Neural crest cell (in vitro differentiated cells): ENCODE measurements at regions not wholly inside any gene's neighbourhood (a gene's known extent, or its start where the extent isn't known, plus 50 kb on each side); places are given as distances from the start of the nearest gene placed in this dataset.

Source experiments
- DNase-seq: peaks from one replicate; pipeline ENCODE4 v3.0.0; 2021; ENCODE audit warnings: low read depth, mixed read lengths, low spot score
- H3K27ac Mint-ChIP-seq: one replicate; pipeline ENCODE4 v1.8.0; 2021; ENCODE audit warnings: mild to moderate bottlenecking, mixed read lengths; ENCODE audit not compliant: unreplicated experiment
- H3K27me3 Mint-ChIP-seq: 2 replicates; pipeline ENCODE4 v1.8.0; 2021; ENCODE audit warnings: low read depth, mild to moderate bottlenecking, mixed read lengths
- H3K36me3 Mint-ChIP-seq: 2 replicates; pipeline ENCODE4 v1.8.0; 2021; ENCODE audit warnings: low read depth, mild to moderate bottlenecking, mixed read lengths
- H3K4me1 Mint-ChIP-seq: 2 replicates; pipeline ENCODE4 v1.8.0; 2021; ENCODE audit warnings: mixed read lengths
- H3K4me3 Mint-ChIP-seq: one replicate; pipeline ENCODE4 v1.8.0; 2021; ENCODE audit warnings: mild to moderate bottlenecking, mixed read lengths
- H3K9me3 Mint-ChIP-seq: 2 replicates; pipeline ENCODE4 v1.8.0; 2021; ENCODE audit warnings: mixed read lengths
- CTCF ChIP-seq: fragments of 200-600 bp; sonication (generic); conservative IDR thresholded peaks from 2 replicates; pipeline ENCODE4 v1.5.0; 2021; ENCODE audit warnings: antibody characterized with exemption, mild to moderate bottlenecking

GRCh38 chr3:80238152-80238551 is 470.4 kb upstream of the ROBO1 start:
- Mint-ChIP-seq H3K36me3 (no peaks in the 10 kb centered on the region), H3K9me3 (no peaks in the 10 kb centered on the region), H3K27me3 (peaks cover 3% of the 10 kb centered on the region), H3K4me1 (peaks cover 1% of the 10 kb centered on the region), H3K27ac (no peak overlapping the region), H3K4me3 (no peak overlapping the region)
- no peak for DNase-seq
- no peak for TF ChIP-seq CTCF

GRCh38 chr3:80234706-80235105 is 466.9 kb upstream of the ROBO1 start:
- DNase-seq, result no peak
- peaks cover 3% of the 10 kb centered on the region for H3K27me3 Mint-ChIP-seq
- TF ChIP-seq CTCF, result no peak
- H3K9me3 Mint-ChIP-seq, result no peaks in the 10 kb centered on the region
- H3K4me1 Mint-ChIP-seq, result peaks cover 8% of the 10 kb centered on the region
- no peak overlapping the region for H3K27ac Mint-ChIP-seq
- no peak overlapping the region for H3K4me3 Mint-ChIP-seq
- H3K36me3 Mint-ChIP-seq, result no peaks in the 10 kb centered on the region

- Mint-ChIP-seq H3K36me3 (peaks cover 4% of the 10 kb centered on the region), H3K4me1 (peaks cover 8% of the 10 kb centered on the region), H3K4me3 (no peak overlapping the region), H3K27me3 (peaks cover 3% of the 10 kb centered on the region), H3K27ac (no peak overlapping the region), H3K9me3 (peaks cover 6% of the 10 kb centered on the region)
- DNase-seq, result no peak
- TF ChIP-seq CTCF, result no peak
Observed at GRCh38 chr3:80233576-80233975, 465.8 kb upstream of the ROBO1 start.

- Mint-ChIP-seq H3K4me3 (no peak overlapping the region), H3K9me3 (peaks cover 6% of the 10 kb centered on the region), H3K27ac (no peak overlapping the region), H3K4me1 (peaks cover 8% of the 10 kb centered on the region), H3K36me3 (peaks cover 4% of the 10 kb centered on the region), H3K27me3 (peaks cover 3% of the 10 kb centered on the region)
- DNase-seq, result no peak
- TF ChIP-seq CTCF, result no peak
Observed at GRCh38 chr3:80232760-80233159, 465.0 kb upstream of the ROBO1 start.

DNA sequence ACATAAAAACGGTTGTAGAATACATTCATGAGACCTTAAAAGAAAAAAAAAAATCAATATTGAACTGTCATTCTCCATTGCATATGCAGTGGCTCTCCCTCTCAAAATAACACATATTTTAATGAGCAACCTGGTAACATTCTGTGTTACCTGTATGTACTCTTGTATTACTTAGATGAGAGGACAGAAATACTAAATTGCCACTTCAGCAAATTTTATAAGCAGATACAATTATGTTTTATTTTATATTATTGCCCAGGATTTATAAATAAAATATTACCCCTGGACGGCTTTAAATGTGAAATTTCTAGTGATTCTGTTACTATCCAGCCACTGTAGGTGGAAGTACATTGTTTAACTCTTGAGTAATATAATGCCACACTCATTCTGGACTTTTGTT is 463.2 kb upstream of the ROBO1 start:
- H3K4me1 Mint-ChIP-seq, result peaks cover 8% of the 10 kb centered on the region
- no peak overlapping the region for H3K27ac Mint-ChIP-seq
- peaks cover 6% of the 10 kb centered on the region for H3K9me3 Mint-ChIP-seq
- no peak for DNase-seq
- H3K36me3 Mint-ChIP-seq, result peaks cover 4% of the 10 kb centered on the region
- H3K4me3 Mint-ChIP-seq, result no peak overlapping the region
- peaks cover 1% of the 10 kb centered on the region for H3K27me3 Mint-ChIP-seq
- no peak for TF ChIP-seq CTCF

- TF ChIP-seq CTCF, result no peak
- Mint-ChIP-seq H3K27ac (no peak overlapping the region), H3K4me3 (no peak overlapping the region), H3K36me3 (peaks cover 4% of the 10 kb centered on the region), H3K9me3 (peaks cover 6% of the 10 kb centered on the region), H3K27me3 (no peaks in the 10 kb centered on the region), H3K4me1 (no peaks in the 10 kb centered on the region)
- DNase-seq, result no peak
Observed at GRCh38 chr3:80227216-80227615, 459.4 kb upstream of the ROBO1 start.
